ENCODE measurements at regions not wholly inside any gene's neighbourhood (a gene's known extent, or its start where the extent isn't known, plus 50 kb on each side); places are given as distances from the start of the nearest gene placed in this dataset.

- DNase-seq = no peak
Measured at GRCh38 chr14:42011221-42011620, 404.5 kb downstream of the LRFN5 start.

- no peak for DNase-seq
Measured at GRCh38 chr14:42004321-42004720, 397.6 kb downstream of the LRFN5 start.

GRCh38 chr14:42002141-42002540 lies 395.5 kb downstream of the LRFN5 start:
- DNase-seq = no peak

GRCh38 chr14:42001431-42001830 lies 394.8 kb downstream of the LRFN5 start:
- DNase-seq = no peak

- no peak for DNase-seq
Measured at GRCh38 chr14:42000450-42000849, 393.8 kb downstream of the LRFN5 start.

GRCh38 chr14:41993687-41994086 lies 387.0 kb downstream of the LRFN5 start:
- DNase-seq = no peak

GRCh38 chr14:41986700-41987099 lies 380.0 kb downstream of the LRFN5 start:
- DNase-seq = no peak

- no peak for DNase-seq
Measured at GRCh38 chr14:41986083-41986645, 379.5 kb downstream of the LRFN5 start.

GRCh38 chr14:41973178-41973577 lies 366.5 kb downstream of the LRFN5 start:
- DNase-seq = no peak

GRCh38 chr14:41972531-41972930 lies 365.9 kb downstream of the LRFN5 start:
- no peak for DNase-seq

GRCh38 chr14:41960281-41960680 lies 353.6 kb downstream of the LRFN5 start:
- no peak for DNase-seq

GRCh38 chr14:41957459-41957858 lies 350.8 kb downstream of the LRFN5 start:
- no peak for DNase-seq
